K562 (cell line): ENCODE measurements at regions not wholly inside any gene's neighbourhood (a gene's known extent, or its start where the extent isn't known, plus 50 kb on each side); places are given as distances from the start of the nearest gene placed in this dataset.

Experiments
- ATAC-seq: fragments of 200-7000 bp; cut with Tn5 transposase; 3 replicates; pipeline ENCODE4 v1.9.1; 2020; ENCODE audit warnings: moderate library complexity
- BruUV-seq: library from RNA; stranded (reverse); fragments of 400-500 nt; replicated peaks from 2 replicates; lab custom pipeline; 2021; lab: Mats Ljungman, UMichigan
- CTCF ChIA-PET: fragments of 300-600 bp; formaldehyde crosslinking; extraction: SDS; loops from one replicate; lab custom pipeline; 2021; ENCODE audit warnings: low intra/inter-chr PET ratio; lab: Yijun Ruan, JAX
- POLR2A ChIA-PET: fragments of 300-600, 350-650 bp; sonication (Branson Sonifier 250); formaldehyde crosslinking; extraction: SDS; loops from one replicate; lab custom pipeline; 2021; ENCODE audit warnings: antibody characterized with exemption, inconsistent platforms; lab: Yijun Ruan, JAX
- DNase-seq, 4 experiments: peaks; one replicate each; pipeline versions ENCODE4 v3.0.0 to v3.0.0-alpha.2; 2011 to 2018; ENCODE audit warnings: low spot score in 3 of 4, mixed read lengths in 3 of 4; ENCODE audit errors: extremely low read depth in 1 of 4
- FAIRE-seq: peaks from 2 replicates; lab custom pipeline; 2011; peaks lifted over from hg19 to GRCh38; lab: Jason Lieb, UNC
- H2AFZ ChIP-seq: 2 replicates; pipeline ENCODE4 v1.6.0; 2011; ENCODE audit warnings: low read depth, low read length, control low read depth, inconsistent platforms
- H3K27ac ChIP-seq: fragments of 200-600 bp; 3 replicates; pipeline ENCODE4 v1.8.0; 2011; ENCODE audit warnings: low read depth, mild to moderate bottlenecking, control low read depth, inconsistent platforms, low read length, moderate library complexity, mixed read lengths; ENCODE audit errors: extremely low read depth
- H3K27me3 ChIP-seq, 2 experiments: fragments of 300-600 bp in 1 of 2; 2 replicates in 1 of 2; 3 replicates in 1 of 2; pipeline versions ENCODE4 v1.6.0 to v1.8.0; 2011; ENCODE audit warnings: inconsistent platforms in 2 of 2, low read length in 2 of 2, mild to moderate bottlenecking in 1 of 2, mixed read lengths in 1 of 2, moderate library complexity in 1 of 2; ENCODE audit not compliant: control insufficient read depth in 2 of 2, insufficient read depth in 2 of 2
- H3K36me3 ChIP-seq: fragments of 300-600 bp; 3 replicates; pipeline ENCODE4 v1.8.0; 2011; ENCODE audit warnings: mild to moderate bottlenecking, low read length, inconsistent platforms; ENCODE audit not compliant: control insufficient read depth, insufficient read depth
- H3K4me1 ChIP-seq, 2 experiments: fragments of 200-600 bp in 1 of 2; replicated peaks in 1 of 2; 2 replicates in 1 of 2; 3 replicates in 1 of 2; pipeline versions ENCODE4 v1.5.1 to v1.8.0; 2011; ENCODE audit warnings: inconsistent platforms in 2 of 2, low read length in 2 of 2, mild to moderate bottlenecking in 1 of 2, mixed read lengths in 1 of 2, moderate library complexity in 1 of 2; ENCODE audit not compliant: control insufficient read depth in 2 of 2, insufficient read depth in 2 of 2
- H3K4me2 ChIP-seq: 2 replicates; pipeline ENCODE4 v1.6.1; 2011; ENCODE audit warnings: low read length, control low read depth, inconsistent platforms, mixed read lengths; ENCODE audit not compliant: insufficient read depth
- H3K4me3 ChIP-seq: fragments of 200-600 bp; sonication (generic), shearing (Covaris generic); 2 replicates; pipeline ENCODE4 v1.5.1; 2016; ENCODE audit warnings: control low read depth, inconsistent platforms
- H3K79me2 ChIP-seq: fragments of 200-600 bp; 3 replicates; pipeline ENCODE4 v1.8.0; 2011; ENCODE audit warnings: low read length, inconsistent platforms; ENCODE audit not compliant: control insufficient read depth, insufficient read depth
- H3K9ac ChIP-seq, 2 experiments: 2 replicates each; pipeline versions ENCODE4 v1.6.0 to v1.6.1; 2011; ENCODE audit warnings: low read depth in 2 of 2, low read length in 2 of 2, control low read depth in 1 of 2, inconsistent platforms in 1 of 2, mild to moderate bottlenecking in 1 of 2, mixed read lengths in 1 of 2; ENCODE audit not compliant: insufficient read depth in 1 of 2
- H3K9me1 ChIP-seq: one replicate; pipeline ENCODE4 v1.6.0; 2011; ENCODE audit warnings: inconsistent platforms, mild to moderate bottlenecking, low read length, moderate library complexity; ENCODE audit not compliant: control insufficient read depth, insufficient read depth
- H3K9me3 ChIP-seq: replicated peaks from 2 replicates; pipeline ENCODE4 v1.5.1; 2011; ENCODE audit warnings: low read depth, low read length, inconsistent platforms; ENCODE audit not compliant: control insufficient read depth, insufficient read depth
- H4K20me1 ChIP-seq: replicated peaks from 2 replicates; pipeline ENCODE4 v1.6.1; 2011; ENCODE audit warnings: low read length, inconsistent platforms, mixed read lengths; ENCODE audit not compliant: control insufficient read depth, insufficient read depth
- BRF1 ChIP-seq: IDR thresholded peaks from 3 replicates; pipeline ENCODE4 v1.6.1; 2011; ENCODE audit warnings: borderline replicate concordance, mild to moderate bottlenecking; ENCODE audit not compliant: insufficient read length; ENCODE audit errors: extremely low read depth
- FOS ChIP-seq: IDR thresholded peaks from 3 replicates; pipeline ENCODE4 v1.6.1; 2011; ENCODE audit not compliant: insufficient read length; ENCODE audit errors: extremely low read depth
- FOXK1 ChIP-seq: sonication (generic); formaldehyde crosslinking; IDR thresholded peaks from 2 replicates; pipeline ENCODE4 v1.8.0; 2022; ENCODE audit warnings: missing genetic modification reagents, mild to moderate bottlenecking, borderline replicate concordance
- IRF2 ChIP-seq: sonication (generic); formaldehyde crosslinking; IDR thresholded peaks from 2 replicates; pipeline ENCODE4 v1.8.1; 2022; ENCODE audit warnings: mild to moderate bottlenecking, missing genetic modification reagents
- MECOM ChIP-seq: fragments of 250-450 bp; sonication (Bioruptor Pico); IDR thresholded peaks from 2 replicates; pipeline ENCODE4 v1.8.0; 2022; ENCODE audit warnings: inconsistent platforms
- RAD21 ChIP-seq, 2 experiments: fragments of 250-450 bp in 1 of 2; fragments of 450-650 bp in 1 of 2; sonication (Bioruptor Pico) in 1 of 2; formaldehyde crosslinking in 1 of 2; IDR thresholded peaks in 1 of 2; conservative IDR thresholded peaks in 1 of 2; 2 replicates each; pipeline versions ENCODE4 v1.4.0 to v1.8.0; 2020 to 2022; ENCODE audit warnings: mild to moderate bottlenecking in 2 of 2, moderate library complexity in 1 of 2
- SAFB ChIP-seq: fragments of 200-400 bp; formaldehyde crosslinking; IDR thresholded peaks from 2 replicates; pipeline ENCODE4 v1.6.1; 2017; ENCODE audit warnings: low read depth, low read length, borderline replicate concordance
- TAF7 ChIP-seq: fragments of 450-650 bp; IDR thresholded peaks from 2 replicates; pipeline ENCODE4 v1.6.1; 2016; ENCODE audit warnings: missing genetic modification characterization, missing compliant biosample characterization
- TCF3 ChIP-seq: sonication (generic); formaldehyde crosslinking; IDR thresholded peaks from 2 replicates; pipeline ENCODE4 v1.4.0; 2020; ENCODE audit warnings: mild to moderate bottlenecking, missing genetic modification reagents
- ZNF75A ChIP-seq: fragments of 450-650 bp; formaldehyde crosslinking; IDR thresholded peaks from 2 replicates; pipeline ENCODE4 v1.4.0; 2020; ENCODE audit warnings: mild to moderate bottlenecking
- in situ Hi-C: fragments of 300-500 bp; cut with MboI; formaldehyde crosslinking; loops from 4 replicates; pipeline ENCODE4 v1.15.0; 2018; ENCODE audit warnings: inconsistent platforms, mixed read lengths
- intact Hi-C: fragments of 100-400 bp; cut with micrococcal nuclease; formaldehyde crosslinking; loops from 2 replicates; pipeline ENCODE4 v1.14.2; 2022
- TF ChIP-seq, protein P1 (sequence below): fragments of 250-450 bp; sonication (Bioruptor Pico); IDR thresholded peaks from 2 replicates; pipeline ENCODE4 v1.4.0; 2020
- TF ChIP-seq, protein P2 (sequence below): fragments of 200-400 bp; formaldehyde crosslinking; IDR thresholded peaks from 2 replicates; pipeline ENCODE4 v1.6.1; 2017; ENCODE audit warnings: mild to moderate bottlenecking, low read depth, low read length, moderate library complexity

DNA sequence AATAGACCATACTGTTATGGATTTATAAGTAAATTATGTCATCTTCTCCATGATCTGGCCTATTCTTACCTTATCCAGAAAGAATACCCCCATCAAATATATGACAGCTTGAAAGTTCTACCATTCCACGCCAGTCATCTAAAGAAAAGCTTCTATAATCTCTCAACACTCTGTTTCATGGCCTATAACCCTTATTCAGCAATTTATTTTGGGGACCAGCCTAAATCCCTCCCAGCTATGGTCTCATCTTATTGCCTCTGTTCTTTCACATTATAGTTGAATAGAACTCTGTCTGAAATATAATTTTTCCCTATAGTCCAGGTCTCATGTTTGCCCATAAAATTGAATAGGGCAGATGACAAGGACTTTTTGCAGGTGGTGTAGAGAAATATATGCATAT, 2387.6 kb upstream of the WWC1 start (continued):
- TF ChIP-seq, protein P1, sequence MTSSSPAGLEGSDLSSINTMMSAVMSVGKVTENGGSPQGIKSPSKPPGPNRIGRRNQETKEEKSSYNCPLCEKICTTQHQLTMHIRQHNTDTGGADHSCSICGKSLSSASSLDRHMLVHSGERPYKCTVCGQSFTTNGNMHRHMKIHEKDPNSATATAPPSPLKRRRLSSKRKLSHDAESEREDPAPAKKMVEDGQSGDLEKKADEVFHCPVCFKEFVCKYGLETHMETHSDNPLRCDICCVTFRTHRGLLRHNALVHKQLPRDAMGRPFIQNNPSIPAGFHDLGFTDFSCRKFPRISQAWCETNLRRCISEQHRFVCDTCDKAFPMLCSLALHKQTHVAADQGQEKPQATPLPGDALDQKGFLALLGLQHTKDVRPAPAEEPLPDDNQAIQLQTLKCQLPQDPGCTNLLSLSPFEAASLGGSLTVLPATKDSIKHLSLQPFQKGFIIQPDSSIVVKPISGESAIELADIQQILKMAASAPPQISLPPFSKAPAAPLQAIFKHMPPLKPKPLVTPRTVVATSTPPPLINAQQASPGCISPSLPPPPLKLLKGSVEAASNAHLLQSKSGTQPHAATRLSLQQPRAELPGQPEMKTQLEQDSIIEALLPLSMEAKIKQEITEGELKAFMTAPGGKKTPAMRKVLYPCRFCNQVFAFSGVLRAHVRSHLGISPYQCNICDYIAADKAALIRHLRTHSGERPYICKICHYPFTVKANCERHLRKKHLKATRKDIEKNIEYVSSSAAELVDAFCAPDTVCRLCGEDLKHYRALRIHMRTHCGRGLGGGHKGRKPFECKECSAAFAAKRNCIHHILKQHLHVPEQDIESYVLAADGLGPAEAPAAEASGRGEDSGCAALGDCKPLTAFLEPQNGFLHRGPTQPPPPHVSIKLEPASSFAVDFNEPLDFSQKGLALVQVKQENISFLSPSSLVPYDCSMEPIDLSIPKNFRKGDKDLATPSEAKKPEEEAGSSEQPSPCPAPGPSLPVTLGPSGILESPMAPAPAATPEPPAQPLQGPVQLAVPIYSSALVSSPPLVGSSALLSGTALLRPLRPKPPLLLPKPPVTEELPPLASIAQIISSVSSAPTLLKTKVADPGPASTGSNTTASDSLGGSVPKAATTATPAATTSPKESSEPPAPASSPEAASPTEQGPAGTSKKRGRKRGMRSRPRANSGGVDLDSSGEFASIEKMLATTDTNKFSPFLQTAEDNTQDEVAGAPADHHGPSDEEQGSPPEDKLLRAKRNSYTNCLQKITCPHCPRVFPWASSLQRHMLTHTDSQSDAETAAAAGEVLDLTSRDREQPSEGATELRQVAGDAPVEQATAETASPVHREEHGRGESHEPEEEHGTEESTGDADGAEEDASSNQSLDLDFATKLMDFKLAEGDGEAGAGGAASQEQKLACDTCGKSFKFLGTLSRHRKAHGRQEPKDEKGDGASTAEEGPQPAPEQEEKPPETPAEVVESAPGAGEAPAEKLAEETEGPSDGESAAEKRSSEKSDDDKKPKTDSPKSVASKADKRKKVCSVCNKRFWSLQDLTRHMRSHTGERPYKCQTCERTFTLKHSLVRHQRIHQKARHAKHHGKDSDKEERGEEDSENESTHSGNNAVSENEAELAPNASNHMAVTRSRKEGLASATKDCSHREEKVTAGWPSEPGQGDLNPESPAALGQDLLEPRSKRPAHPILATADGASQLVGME (CRISPR knock-in tag), result no peak
- TF ChIP-seq SAFB, result no peak

DNA sequence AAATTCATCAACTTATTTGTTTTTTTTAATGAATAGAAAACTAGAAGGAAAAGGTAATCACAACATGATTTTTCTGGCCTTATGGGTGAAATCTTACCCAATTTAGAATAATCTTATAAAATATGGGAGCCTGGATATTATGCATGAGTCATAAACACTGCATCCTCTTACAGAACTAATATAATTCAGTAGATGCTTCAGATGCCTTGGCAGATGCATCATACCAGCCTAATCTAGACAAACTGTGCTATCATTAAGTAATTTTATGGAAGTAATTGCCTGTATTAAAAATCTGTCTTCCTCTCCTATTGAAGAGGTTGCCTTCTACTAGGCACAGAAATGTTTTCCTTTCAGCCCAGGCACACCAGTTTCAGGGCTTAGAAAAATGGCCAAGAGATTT, 2384.6 kb upstream of the WWC1 start:
- Histone ChIP-seq H3K4me1 (no peaks in the 10 kb centered on the region), H3K9me1 (no peaks in the 10 kb centered on the region), H4K20me1 (no peaks in the 10 kb centered on the region), H3K36me3 (no peaks in the 10 kb centered on the region), H3K9ac (no peak overlapping the region), H3K27ac (no peak overlapping the region), H3K27me3 (no peaks in the 10 kb centered on the region), H3K9me3 (no peaks in the 10 kb centered on the region), H2AFZ (no peak overlapping the region), H3K79me2 (no peaks in the 10 kb centered on the region), H3K4me2 (no peak overlapping the region), H3K4me3 (no peak overlapping the region)
- intact Hi-C loops, result no loop called here
- in situ Hi-C loops, result no loop called here
- ATAC-seq (no peak), DNase-seq (no peak), FAIRE-seq (no peak)
- ChIA-PET CTCF (no interaction called here), POLR2A (interaction anchor here (0.6 kb wide), 1 partner anchor 33 kb away, joined by 3 read pairs; no protein-coding TSS in a partner anchor)
- BruUV-seq, result no TSS peak
- TF ChIP-seq TAF7 (tag), result no peak
- TF ChIP-seq BRF1, result no peak
- TF ChIP-seq MECOM (CRISPR knock-in tag), result no peak
- TF ChIP-seq FOS, result no peak
- TF ChIP-seq RAD21 (CRISPR knock-in tag; conservative IDR thresholded peaks at IDR 0.05 in 1 of 2, IDR thresholded peaks at IDR 0.05 in 1 of 2), result no peak
- no peak for TF ChIP-seq IRF2 (CRISPR knock-in tag)
- no peak for TF ChIP-seq FOXK1
- TF ChIP-seq, protein P2, sequence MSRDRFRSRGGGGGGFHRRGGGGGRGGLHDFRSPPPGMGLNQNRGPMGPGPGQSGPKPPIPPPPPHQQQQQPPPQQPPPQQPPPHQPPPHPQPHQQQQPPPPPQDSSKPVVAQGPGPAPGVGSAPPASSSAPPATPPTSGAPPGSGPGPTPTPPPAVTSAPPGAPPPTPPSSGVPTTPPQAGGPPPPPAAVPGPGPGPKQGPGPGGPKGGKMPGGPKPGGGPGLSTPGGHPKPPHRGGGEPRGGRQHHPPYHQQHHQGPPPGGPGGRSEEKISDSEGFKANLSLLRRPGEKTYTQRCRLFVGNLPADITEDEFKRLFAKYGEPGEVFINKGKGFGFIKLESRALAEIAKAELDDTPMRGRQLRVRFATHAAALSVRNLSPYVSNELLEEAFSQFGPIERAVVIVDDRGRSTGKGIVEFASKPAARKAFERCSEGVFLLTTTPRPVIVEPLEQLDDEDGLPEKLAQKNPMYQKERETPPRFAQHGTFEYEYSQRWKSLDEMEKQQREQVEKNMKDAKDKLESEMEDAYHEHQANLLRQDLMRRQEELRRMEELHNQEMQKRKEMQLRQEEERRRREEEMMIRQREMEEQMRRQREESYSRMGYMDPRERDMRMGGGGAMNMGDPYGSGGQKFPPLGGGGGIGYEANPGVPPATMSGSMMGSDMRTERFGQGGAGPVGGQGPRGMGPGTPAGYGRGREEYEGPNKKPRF, result no peak
- TF ChIP-seq ZNF75A, result no peak
- no peak for TF ChIP-seq TCF3 (CRISPR knock-in tag)
